HFFc6 (cell line): ENCODE measurements at regions not wholly inside any gene's neighbourhood (a gene's known extent, or its start where the extent isn't known, plus 50 kb on each side); places are given as distances from the start of the nearest gene placed in this dataset.

Source experiments
- DNase-seq: peaks from one replicate; pipeline ENCODE4 v3.0.0-alpha.2; 2018
- H3K27ac Mint-ChIP-seq: 2 replicates; pipeline ENCODE4 v1.8.0; 2020; ENCODE audit warnings: mild to moderate bottlenecking, mixed read lengths
- H3K27me3 Mint-ChIP-seq: 2 replicates; pipeline ENCODE4 v1.8.0; 2021; ENCODE audit warnings: mild to moderate bottlenecking, moderate library complexity, mixed read lengths; ENCODE audit not compliant: insufficient read depth
- H3K36me3 Mint-ChIP-seq: 2 replicates; pipeline ENCODE4 v1.8.0; 2021; ENCODE audit warnings: low read depth, mixed read lengths
- H3K4me1 Mint-ChIP-seq: 2 replicates; pipeline ENCODE4 v1.8.0; 2020; ENCODE audit warnings: low read depth, mixed read lengths
- H3K4me3 Mint-ChIP-seq: 2 replicates; pipeline ENCODE4 v1.8.0; 2020; ENCODE audit warnings: mild to moderate bottlenecking, moderate library complexity, mixed read lengths
- H3K9me3 Mint-ChIP-seq: 2 replicates; pipeline ENCODE4 v1.8.0; 2020; ENCODE audit warnings: mild to moderate bottlenecking, mixed read lengths
- TF ChIP-seq, protein P1 (sequence below): fragments of 200-600 bp; sonication (generic); IDR thresholded peaks from 2 replicates; pipeline ENCODE4 v1.5.0; 2021; ENCODE audit warnings: antibody characterized with exemption, mild to moderate bottlenecking

GRCh38 chr2:234331566-234331965, 165.3 kb downstream of the ARL4C start:
- Mint-ChIP-seq H3K27me3 (peaks cover 30% of the 10 kb centered on the region), H3K36me3 (no peaks in the 10 kb centered on the region)
- TF ChIP-seq, protein P1, sequence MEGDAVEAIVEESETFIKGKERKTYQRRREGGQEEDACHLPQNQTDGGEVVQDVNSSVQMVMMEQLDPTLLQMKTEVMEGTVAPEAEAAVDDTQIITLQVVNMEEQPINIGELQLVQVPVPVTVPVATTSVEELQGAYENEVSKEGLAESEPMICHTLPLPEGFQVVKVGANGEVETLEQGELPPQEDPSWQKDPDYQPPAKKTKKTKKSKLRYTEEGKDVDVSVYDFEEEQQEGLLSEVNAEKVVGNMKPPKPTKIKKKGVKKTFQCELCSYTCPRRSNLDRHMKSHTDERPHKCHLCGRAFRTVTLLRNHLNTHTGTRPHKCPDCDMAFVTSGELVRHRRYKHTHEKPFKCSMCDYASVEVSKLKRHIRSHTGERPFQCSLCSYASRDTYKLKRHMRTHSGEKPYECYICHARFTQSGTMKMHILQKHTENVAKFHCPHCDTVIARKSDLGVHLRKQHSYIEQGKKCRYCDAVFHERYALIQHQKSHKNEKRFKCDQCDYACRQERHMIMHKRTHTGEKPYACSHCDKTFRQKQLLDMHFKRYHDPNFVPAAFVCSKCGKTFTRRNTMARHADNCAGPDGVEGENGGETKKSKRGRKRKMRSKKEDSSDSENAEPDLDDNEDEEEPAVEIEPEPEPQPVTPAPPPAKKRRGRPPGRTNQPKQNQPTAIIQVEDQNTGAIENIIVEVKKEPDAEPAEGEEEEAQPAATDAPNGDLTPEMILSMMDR = no peak

DNA sequence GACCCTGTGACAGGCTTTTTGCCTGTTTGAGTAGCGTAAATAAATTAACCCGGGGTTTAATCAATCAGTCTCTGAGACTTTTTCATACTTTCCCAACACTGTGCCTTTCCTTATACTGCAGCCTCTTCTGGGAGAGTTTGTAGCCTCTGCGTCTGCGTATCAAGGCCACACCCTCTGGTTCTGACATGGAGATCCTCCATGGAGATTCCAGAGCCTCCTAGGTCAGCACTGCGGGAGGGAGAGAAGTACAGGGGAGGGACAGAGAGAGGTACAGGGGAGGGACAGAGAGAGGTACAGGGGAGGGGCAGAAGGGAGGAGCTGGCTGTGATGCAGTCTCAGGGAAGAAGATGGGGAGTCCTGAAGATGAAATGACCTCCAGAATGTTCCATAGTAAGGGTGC, 166.0 kb downstream of the ARL4C start:
- peaks cover 30% of the 10 kb centered on the region for H3K27me3 Mint-ChIP-seq
- H3K36me3 Mint-ChIP-seq = no peaks in the 10 kb centered on the region
- TF ChIP-seq, protein P1 = no peak
- no peak overlapping the region for H3K27ac Mint-ChIP-seq
- no peaks in the 10 kb centered on the region for H3K9me3 Mint-ChIP-seq
- H3K4me1 Mint-ChIP-seq = peaks cover 6% of the 10 kb centered on the region
- DNase-seq = no peak
- no peak overlapping the region for H3K4me3 Mint-ChIP-seq

More at GRCh38 chr2:234331566-234331965, 165.3 kb downstream of the ARL4C start:
- Mint-ChIP-seq H3K4me3 (no peak overlapping the region), H3K9me3 (no peaks in the 10 kb centered on the region), H3K27ac (no peak overlapping the region), H3K4me1 (peaks cover 9% of the 10 kb centered on the region)
- no peak for DNase-seq

DNA sequence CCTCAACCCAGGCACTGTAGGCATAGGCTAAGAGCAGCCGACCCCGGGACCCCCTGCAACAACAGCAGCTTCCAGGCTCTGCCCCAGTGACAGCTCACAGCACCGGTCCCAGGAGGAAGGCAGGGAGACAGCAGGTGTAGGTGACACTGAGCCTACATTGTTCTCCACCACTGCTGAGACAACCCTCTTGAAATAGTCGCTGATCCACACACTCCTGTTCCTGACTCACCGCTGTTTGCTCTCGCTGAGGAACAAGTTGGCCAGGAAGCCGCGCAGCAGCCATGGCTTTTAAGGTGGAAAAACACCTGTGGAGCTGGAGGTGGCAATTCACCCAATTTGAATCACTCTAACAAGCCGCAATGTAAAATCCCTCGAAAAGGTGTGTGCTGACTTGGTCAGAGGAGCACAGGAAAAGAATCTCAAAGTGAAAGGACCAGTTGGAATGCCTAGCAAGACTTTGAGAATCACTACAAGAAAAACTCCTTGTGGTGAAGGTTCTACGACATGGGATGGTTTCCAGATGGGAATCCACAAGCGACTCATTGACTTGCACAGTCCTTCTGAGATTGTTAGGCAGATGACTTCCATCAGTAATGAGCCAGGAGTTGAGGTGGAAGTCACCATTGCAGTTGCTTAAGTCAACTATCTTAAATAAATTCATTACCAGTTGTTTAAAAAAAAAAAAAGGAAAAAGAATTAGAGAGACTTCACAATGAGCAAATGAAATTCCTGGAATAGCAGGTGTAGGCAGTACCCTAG, 167.5 kb downstream of the ARL4C start:
- H3K27ac Mint-ChIP-seq = no peak overlapping the region
- TF ChIP-seq, protein P1 = no peak
- H3K4me1 Mint-ChIP-seq = no peaks in the 10 kb centered on the region
- H3K9me3 Mint-ChIP-seq = no peaks in the 10 kb centered on the region
- H3K27me3 Mint-ChIP-seq = peaks cover 33% of the 10 kb centered on the region
- H3K4me3 Mint-ChIP-seq = no peak overlapping the region
- DNase-seq = no peak
- H3K36me3 Mint-ChIP-seq = no peaks in the 10 kb centered on the region

DNA sequence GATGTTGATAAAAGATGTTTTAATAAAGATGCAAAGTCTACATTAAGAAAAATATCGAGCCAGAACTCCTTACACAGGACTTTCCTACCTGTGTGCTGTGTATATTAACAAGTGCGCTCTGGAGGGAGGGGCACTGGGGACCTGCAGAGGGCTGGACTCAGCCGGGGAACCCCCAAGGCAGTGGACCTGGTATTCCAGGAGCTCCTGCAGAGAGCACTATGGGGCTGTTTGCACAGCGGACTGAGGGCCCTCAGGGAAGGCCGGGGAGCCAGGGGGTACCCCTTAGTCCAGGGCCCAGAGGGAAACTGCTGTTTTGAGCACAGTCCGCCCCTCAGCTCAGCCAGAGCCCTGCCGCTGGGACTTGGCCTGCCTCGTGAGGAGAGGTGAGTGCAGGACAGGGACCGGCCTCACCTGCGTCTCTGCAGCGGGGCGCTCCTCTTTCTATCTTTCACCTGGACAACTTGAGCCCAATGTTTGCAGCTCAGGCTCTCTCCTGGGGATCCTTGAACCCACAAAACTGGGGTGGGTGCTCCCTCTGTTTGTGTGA, 168.4 kb downstream of the ARL4C start:
- no peak overlapping the region for H3K27ac Mint-ChIP-seq
- no peaks in the 10 kb centered on the region for H3K36me3 Mint-ChIP-seq
- DNase-seq = no peak
- no peak overlapping the region for H3K4me3 Mint-ChIP-seq
- no peaks in the 10 kb centered on the region for H3K4me1 Mint-ChIP-seq
- no peaks in the 10 kb centered on the region for H3K9me3 Mint-ChIP-seq
- peaks cover 34% of the 10 kb centered on the region for H3K27me3 Mint-ChIP-seq
- TF ChIP-seq, protein P1 = no peak

GRCh38 chr2:234326694-234327093, 170.2 kb downstream of the ARL4C start:
- H3K9me3 Mint-ChIP-seq = no peaks in the 10 kb centered on the region
- TF ChIP-seq, protein P1 = no peak
- H3K36me3 Mint-ChIP-seq = no peaks in the 10 kb centered on the region
- no peak overlapping the region for H3K4me3 Mint-ChIP-seq
- peaks cover 23% of the 10 kb centered on the region for H3K27me3 Mint-ChIP-seq
- no peak overlapping the region for H3K27ac Mint-ChIP-seq
- no peak for DNase-seq
- H3K4me1 Mint-ChIP-seq = no peaks in the 10 kb centered on the region
